ENCODE measurements at regions not wholly inside any gene's neighbourhood (a gene's known extent, or its start where the extent isn't known, plus 50 kb on each side); places are given as distances from the start of the nearest gene placed in this dataset.

GRCh38 chr7:33732462-33732861 is 172.9 kb upstream of the BMPER start:
- Histone ChIP-seq H3K9me3 (no peaks in the 10 kb centered on the region), H3K36me3 (no peaks in the 10 kb centered on the region), H3K4me3 (no peak overlapping the region), H3K27me3 (no peaks in the 10 kb centered on the region), H3K4me1 (no peaks in the 10 kb centered on the region), H3K27ac (no peak overlapping the region)
- no peak for DNase-seq
- TF ChIP-seq POLR2A (IDR thresholded peaks at IDR 0.05): no peak
- TF ChIP-seq CTCF (IDR thresholded peaks at IDR 0.05): no peak
- intact Hi-C loops (cut with DNase I; ENCODE audit: low total_unique reads): no loop called here

- H3K27me3 ChIP-seq: no peaks in the 10 kb centered on the region
- H3K27ac ChIP-seq: no peak overlapping the region
- intact Hi-C loops (cut with DNase I; ENCODE audit: low total_unique reads): no loop called here
- H3K36me3 ChIP-seq: no peaks in the 10 kb centered on the region
- no peaks in the 10 kb centered on the region for H3K9me3 ChIP-seq
- no peaks in the 10 kb centered on the region for H3K4me1 ChIP-seq
- TF ChIP-seq CTCF (IDR thresholded peaks at IDR 0.05): no peak
- TF ChIP-seq POLR2A (IDR thresholded peaks at IDR 0.05): no peak
- no peak overlapping the region for H3K4me3 ChIP-seq
- no peak for DNase-seq
Observed at GRCh38 chr7:33733870-33734650, 171.3 kb upstream of the BMPER start.

GRCh38 chr7:33735403-33735802 is 169.9 kb upstream of the BMPER start:
- H3K4me3 ChIP-seq: no peak overlapping the region
- H3K9me3 ChIP-seq: no peaks in the 10 kb centered on the region
- intact Hi-C loops (cut with DNase I; ENCODE audit: low total_unique reads): no loop called here
- TF ChIP-seq CTCF (IDR thresholded peaks at IDR 0.05) (no peak), POLR2A (IDR thresholded peaks at IDR 0.05) (no peak)
- H3K36me3 ChIP-seq: no peaks in the 10 kb centered on the region
- no peak for DNase-seq
- no peaks in the 10 kb centered on the region for H3K27me3 ChIP-seq
- H3K4me1 ChIP-seq: no peaks in the 10 kb centered on the region
- H3K27ac ChIP-seq: no peak overlapping the region

GRCh38 chr7:33736521-33737221 is 168.7 kb upstream of the BMPER start:
- no peaks in the 10 kb centered on the region for H3K27me3 ChIP-seq
- no peak for TF ChIP-seq POLR2A (IDR thresholded peaks at IDR 0.05)
- no peak for TF ChIP-seq CTCF (IDR thresholded peaks at IDR 0.05)
- DNase-seq: no peak
- no peaks in the 10 kb centered on the region for H3K9me3 ChIP-seq
- no peak overlapping the region for H3K4me3 ChIP-seq
- H3K36me3 ChIP-seq: no peaks in the 10 kb centered on the region
- H3K27ac ChIP-seq: no peak overlapping the region
- H3K4me1 ChIP-seq: no peaks in the 10 kb centered on the region
- intact Hi-C loops (cut with DNase I; ENCODE audit: low total_unique reads): no loop called here

- no peaks in the 10 kb centered on the region for H3K27me3 ChIP-seq
- no peak overlapping the region for H3K4me3 ChIP-seq
- TF ChIP-seq CTCF (IDR thresholded peaks at IDR 0.05) (no peak), POLR2A (IDR thresholded peaks at IDR 0.05) (no peak)
- no peak overlapping the region for H3K27ac ChIP-seq
- H3K36me3 ChIP-seq: no peaks in the 10 kb centered on the region
- H3K9me3 ChIP-seq: no peaks in the 10 kb centered on the region
- DNase-seq: no peak
- H3K4me1 ChIP-seq: no peaks in the 10 kb centered on the region
- intact Hi-C loops (cut with DNase I; ENCODE audit: low total_unique reads): no loop called here
Observed at GRCh38 chr7:33738260-33738935, 166.9 kb upstream of the BMPER start.
